HG03442 (cell line): ENCODE measurements at regions not wholly inside any gene's neighbourhood (a gene's known extent, or its start where the extent isn't known, plus 50 kb on each side); places are given as distances from the start of the nearest gene placed in this dataset.
"Not testable (repeated sequence)": the region's sequence is repeated elsewhere in the genome, so short reads cannot be mapped to it uniquely, and the experiment has no call there.

Experiments
- ATAC-seq: cut with Tn5 transposase; IDR thresholded peaks from one replicate; pipeline ENCODE4 v1.9.1; 2021; ENCODE audit warnings: mild to moderate bottlenecking, moderate library complexity; ENCODE audit not compliant: unreplicated experiment

GRCh38 chr3:187544326-187544725, 125.9 kb downstream of the SST start:
- ATAC-seq: no peak

- no peak for ATAC-seq
Observed at GRCh38 chr3:187540847-187541246, 129.3 kb downstream of the SST start.

GRCh38 chr3:187536185-187536584, 134.0 kb downstream of the SST start:
- no peak for ATAC-seq

GRCh38 chr3:187533797-187534196, 136.4 kb downstream of the SST start:
- no peak for ATAC-seq

- no peak for ATAC-seq
Observed at GRCh38 chr3:187531831-187532230, 138.4 kb downstream of the SST start.

DNA sequence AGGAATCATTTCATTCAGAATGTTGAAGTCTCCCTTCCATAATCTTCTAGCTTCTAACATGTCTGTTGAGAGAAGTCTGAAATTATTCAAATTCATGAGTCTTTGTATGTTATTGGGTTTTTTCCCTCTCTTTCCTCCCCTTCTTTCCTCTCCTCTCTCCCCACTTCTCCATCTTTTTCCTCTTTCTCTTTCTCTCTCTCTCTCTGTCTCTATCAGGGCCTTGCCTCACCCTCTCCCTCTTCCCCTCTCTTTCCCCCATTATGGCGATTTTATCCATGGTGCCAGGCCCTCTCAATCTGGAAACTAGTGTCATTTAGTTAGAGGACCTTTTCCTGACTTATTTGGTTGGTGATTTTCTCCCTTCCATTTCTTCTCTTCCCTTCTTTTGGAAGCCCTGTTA, 147.3 kb downstream of the SST start:
- ATAC-seq: no peak

DNA sequence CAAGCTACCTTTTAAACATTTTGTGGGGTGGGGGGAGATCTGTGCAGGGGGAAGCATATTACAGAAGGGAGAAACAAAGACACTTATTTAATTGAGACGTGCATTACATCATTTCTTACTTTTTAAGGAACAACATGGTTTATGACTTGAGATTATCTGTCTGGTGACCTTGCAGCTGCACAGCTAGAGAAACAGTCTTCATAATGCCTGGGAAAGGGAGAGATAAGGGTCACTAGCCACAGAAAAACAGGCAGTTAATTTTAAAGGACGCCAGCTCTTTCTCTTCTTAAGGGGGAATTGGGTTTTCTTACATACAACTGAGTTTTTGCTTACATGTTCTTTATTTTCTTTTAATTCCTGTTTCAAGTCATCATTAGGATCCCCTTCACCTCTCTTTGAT, 147.9 kb downstream of the SST start:
- ATAC-seq: no peak

DNA sequence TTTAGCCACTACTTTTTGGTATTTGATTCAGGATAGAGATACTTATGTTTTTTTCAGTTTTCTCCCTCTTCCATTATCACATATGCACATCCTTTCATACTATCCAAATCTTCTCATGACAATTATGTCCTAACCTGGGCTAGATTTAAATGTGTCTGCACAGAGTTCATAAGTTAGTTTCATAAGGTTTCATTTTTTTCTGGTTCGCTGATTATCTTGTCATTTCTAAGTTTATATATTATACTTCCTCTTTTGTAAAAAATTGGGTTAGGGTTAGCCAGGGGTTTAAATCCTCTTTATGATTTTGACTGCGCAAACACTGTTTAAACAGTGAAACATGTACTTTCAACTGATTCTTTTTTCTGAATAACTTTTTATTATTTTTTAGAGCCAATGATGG, 148.6 kb downstream of the SST start:
- ATAC-seq: no peak

- ATAC-seq: no peak
Observed at GRCh38 chr3:187520027-187520945, 149.9 kb downstream of the SST start.

DNA sequence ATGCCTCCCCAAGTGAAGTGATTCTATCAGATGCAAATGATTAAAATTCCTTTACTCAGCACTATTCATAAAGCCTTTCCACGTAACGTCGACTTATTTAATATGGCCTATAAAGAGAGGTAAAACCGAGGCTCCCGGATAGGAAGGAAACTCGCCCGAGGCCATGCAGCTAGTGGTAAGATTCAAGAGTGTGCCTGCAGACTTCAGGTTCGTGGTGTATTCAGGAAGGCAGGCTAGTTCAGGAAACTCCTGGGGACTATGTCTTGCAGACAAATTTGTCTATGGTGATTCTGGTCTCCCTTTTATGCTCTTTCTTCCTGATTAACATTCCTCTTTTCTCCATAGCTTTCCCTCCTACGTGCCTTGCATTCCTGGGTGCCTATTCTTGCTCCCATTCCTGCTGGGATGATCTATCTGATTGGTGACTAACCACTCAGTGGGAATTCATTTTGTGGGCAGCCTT, 150.7 kb downstream of the SST start:
- no peak for ATAC-seq

DNA sequence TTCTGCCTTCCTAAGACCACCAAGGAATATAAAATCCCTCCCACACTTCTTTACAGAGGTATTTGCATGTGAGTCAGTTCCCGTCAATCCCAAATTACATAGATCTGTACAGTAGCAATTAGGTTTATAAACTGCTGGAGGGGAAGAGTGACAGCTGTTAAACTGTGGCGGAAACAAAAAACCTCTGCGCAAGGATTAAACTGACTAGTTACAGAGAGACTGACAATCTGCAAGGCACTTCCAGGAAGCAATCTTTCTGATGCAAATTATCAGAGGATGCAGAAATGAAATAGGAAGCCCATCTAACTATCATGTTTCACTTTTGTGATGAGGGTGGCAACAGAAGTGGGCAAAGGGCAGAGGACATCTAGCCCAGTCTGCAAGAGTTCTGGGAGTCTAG, 150.4 kb downstream of the RTP4 start:
- ATAC-seq: no peak

DNA sequence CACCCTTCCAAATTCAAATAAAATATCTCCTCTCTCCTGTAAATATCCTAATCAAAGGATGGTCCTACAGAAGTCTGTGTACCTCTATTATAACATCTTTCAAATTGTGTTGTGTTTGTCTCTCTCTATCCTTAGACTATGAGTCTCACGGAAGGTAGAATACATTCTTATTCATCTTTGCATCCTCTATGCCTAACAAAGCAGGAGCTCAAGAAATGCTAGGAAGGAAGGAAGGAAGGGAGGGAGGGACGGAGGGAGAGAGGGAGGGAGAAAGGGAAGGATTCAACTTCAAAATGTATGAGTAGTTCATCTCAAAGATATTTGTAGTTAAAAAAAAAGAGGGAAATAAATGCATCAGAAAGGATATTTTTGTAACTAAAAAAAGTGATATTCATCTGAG, 150.0 kb downstream of the RTP4 start:
- ATAC-seq: no peak

- ATAC-seq: no peak
Observed at GRCh38 chr3:187516446-187517185, 148.4 kb downstream of the RTP4 start.

- ATAC-seq: no peak
Observed at GRCh38 chr3:187507905-187508304, 139.7 kb downstream of the RTP4 start.

DNA sequence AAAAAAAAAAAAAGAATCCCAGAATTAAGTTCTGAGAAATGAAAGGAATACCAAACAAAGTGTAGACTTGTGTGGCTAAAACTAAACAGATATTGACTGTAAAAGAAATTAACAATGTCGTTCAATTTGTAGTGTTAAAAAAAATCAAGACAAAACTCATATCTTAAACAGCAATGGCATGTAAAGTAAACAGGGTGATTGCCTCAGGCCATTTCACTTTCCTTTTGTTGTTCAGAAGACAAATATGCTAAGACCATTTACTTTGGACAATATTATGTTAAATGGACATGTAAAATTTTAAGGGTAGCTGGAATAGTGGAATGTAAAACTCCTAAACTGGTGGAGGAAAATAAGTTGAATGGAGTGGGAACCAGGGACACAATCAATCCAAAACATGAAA, 139.1 kb downstream of the RTP4 start:
- ATAC-seq: no peak

DNA sequence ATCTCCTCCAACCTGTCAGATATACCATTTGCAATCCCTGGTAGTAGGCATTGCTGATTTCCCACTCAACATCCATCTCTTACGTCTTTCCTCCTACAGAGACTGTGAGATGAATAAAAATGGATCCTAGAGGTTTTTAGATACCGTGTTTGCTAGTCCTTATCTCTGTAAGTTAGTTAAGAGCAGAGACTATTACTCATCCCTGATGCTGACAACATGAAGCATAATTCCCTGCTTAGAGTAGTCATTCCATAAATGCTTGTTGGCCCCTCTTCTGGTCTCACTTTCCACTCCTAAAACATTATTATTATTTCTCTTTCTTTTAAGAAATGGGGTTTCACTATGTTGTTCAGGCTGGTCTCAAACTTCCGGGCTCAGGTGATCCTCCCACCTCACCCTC, 136.2 kb downstream of the RTP4 start:
- ATAC-seq: no peak

DNA sequence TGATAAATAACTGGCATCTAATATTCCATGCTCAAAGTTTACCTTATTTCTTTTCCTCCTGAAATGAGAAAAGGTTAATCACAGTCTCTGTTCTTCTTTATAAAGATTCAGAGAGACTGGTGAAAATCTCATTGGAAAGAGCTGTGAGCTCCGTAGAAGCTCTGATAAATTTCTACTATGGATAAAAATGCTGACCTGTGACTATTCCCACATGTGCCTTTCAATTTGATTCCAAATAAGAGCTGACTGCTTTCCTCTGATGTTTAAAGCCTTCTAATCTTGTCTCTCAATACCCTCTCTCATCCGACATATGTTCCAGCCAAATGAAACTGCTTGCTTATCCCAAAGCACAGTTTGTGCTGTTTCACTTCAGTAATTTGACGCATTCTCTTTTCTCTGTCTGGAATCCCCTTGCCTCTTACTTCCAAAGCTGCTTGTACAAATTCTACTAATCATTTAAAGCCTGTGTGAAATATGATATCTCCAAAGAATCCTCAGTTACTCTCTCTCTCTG, 130.1 kb downstream of the RTP4 start:
- no peak for ATAC-seq

DNA sequence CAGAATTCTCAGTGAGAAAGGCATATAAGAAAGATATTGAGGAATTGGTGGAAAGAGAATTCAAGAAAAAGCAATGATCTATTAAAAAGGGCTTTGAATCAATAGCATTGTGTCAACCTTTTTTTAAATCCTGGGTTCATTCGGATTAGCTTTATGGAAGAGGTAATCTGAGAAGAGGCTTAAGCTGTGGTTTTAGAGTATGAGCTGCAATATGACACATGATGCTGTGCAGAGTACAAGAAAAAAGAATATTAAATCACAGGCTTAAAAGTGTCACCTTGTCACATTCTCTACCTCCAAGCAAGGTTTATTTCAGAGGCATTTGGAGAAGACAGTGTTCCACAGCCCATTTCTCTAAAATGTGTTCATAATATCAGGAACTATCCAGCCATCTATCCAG, 128.9 kb downstream of the RTP4 start:
- ATAC-seq: no peak

DNA sequence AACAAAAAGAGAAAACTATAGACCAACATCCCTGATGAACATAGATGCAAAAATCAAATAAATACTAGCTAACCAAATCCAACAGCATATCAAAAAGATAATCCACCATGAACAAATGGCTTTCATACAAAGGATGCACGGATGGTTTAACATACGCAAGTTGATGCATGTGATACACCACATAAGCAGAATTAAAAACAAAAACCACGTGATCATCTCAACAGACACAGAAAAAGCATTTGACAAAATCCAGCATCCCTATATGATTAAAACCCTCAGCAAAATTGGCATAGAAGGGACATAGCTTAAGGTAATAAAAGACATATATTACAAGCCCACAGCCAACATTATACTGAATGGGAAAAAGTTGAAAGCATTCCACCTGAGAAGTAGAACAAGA, 125.9 kb downstream of the RTP4 start:
- ATAC-seq: not testable (repeated sequence)

GRCh38 chr3:187491371-187491770, 123.2 kb downstream of the RTP4 start:
- no peak for ATAC-seq

- ATAC-seq: no peak
Observed at GRCh38 chr3:187490366-187490765, 122.2 kb downstream of the RTP4 start.
